NCI-H1105 treated with DMSO at 0.1 percent for 48 hours (cell line): ENCODE measurements at regions not wholly inside any gene's neighbourhood (a gene's known extent, or its start where the extent isn't known, plus 50 kb on each side); places are given as distances from the start of the nearest gene placed in this dataset.
"Not testable (repeated sequence)": the region's sequence is repeated elsewhere in the genome, so short reads cannot be mapped to it uniquely, and the experiment has no call there.

Source experiments
- DNase-seq: peaks from one replicate; lab custom pipeline; 2025; lab: John Stamatoyannopoulos, UW

DNA sequence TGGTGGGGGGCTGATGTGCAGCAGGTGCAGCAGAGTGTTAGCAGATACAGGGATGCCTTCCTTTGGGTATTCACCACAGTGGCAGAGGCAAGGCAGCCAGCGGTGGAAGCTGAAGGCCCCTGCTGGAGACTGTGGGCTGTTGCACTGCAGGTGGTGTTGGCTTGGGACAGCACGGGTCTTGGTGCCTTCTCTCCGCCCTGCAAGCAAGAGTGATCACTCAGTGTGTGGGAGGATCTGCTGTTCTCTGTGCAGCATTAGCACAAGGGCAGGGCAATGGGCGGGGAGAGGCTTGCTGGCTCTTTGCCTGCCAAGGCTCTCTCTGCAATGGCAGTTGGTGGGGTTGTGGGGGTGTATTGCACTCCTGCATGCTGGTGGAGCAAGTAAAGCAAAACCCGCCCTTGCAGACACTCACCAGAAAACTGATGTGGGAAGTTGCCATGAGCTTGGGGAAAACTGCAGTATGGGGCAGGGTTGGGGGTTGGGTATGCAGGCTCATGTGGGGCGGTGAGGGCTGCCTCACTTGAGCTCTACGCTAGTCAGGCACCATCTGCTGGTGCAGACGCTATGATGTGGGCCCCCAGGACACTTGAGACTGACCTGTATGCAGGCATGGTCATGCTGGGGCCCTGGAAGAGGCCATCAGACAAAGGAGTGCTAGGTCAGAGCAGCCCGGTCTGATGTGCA lies 820.8 kb upstream of the GRIA3 start:
- no peak for DNase-seq

DNA sequence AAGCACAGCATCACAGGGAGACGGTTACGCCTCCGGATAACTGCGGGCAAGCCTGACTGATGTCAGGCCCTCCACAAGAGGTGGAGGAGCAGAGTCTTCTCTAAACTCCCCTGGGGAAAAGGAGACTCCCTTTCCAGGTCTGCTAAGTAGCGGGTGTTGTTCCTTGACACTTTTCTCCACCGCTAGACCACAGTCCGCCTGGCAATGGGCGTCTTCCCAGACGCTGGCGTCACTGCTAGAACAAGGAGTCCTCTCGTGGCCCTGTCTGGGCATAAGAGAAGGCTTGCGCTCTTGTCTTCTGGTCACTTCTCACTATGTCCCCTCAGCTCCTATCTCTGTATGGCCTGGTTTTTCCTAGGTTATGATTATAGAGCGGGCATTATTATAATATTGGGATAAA lies 808.5 kb upstream of the GRIA3 start:
- DNase-seq, result not testable (repeated sequence)

GRCh38 chrX:122389005-122389404 lies 795.1 kb upstream of the GRIA3 start:
- DNase-seq, result no peak

DNA sequence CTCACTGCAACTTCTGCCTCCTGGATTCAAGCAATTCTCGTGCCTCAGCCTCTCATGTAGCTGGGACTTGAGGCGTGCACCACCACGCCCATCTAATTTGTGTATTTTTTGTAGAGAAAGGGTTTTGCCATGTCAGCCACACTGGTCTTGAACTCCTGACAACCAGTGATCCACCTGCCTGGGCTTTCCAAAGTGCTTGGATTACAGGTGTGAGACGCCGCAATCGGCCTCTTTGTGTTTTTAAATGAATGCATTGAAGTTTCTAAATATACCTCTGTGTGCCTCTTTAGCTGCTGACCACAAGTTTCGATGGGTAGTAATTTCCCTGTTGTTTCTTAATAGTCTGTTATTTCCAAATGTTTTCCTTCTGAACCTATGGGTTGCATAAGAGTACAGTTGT lies 765.3 kb upstream of the GRIA3 start:
- DNase-seq, result no peak

- no peak for DNase-seq
Observed at GRCh38 chrX:122421434-122422121, 762.5 kb upstream of the GRIA3 start.

DNA sequence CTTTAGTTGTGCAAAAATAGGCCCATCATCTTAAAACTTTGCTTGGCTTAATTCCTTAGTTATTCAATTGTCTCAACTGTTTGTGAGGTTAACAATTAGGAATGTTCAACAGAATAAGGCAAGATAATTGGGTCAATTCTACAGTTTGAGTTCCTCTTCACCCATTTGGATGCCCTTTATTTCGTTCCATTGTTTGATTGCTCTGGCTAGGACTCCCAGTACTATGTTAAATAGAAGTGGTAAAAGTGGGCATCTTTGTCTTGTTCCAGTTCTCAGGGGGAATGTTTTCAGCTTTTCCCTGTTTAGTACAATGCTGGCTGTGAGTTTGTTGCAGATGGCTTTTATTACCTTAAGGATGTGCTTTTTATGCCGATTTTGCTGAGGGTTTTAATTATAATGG lies 761.5 kb upstream of the GRIA3 start:
- no peak for DNase-seq

DNA sequence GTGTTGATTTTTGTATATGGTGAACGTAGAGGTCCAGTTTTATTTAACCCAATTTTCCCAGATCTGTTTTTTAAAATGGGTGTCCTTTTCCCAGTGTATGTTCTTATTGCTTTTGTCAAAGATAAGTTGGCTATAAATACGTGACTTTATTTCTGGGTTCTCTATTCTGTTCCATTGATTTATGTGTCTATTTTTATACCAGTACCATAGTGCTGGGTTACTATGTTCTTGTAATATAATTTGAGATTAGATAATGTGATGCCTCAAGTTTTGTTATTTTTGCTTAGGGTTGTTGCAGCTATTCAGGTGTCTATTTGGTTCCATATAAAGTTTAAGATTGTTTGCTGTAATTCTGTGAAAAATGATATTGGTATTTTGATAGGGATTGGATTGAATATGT lies 749.1 kb upstream of the GRIA3 start:
- no peak for DNase-seq

- DNase-seq, result no peak
Observed at GRCh38 chrX:122439831-122440230, 744.2 kb upstream of the GRIA3 start.

DNA sequence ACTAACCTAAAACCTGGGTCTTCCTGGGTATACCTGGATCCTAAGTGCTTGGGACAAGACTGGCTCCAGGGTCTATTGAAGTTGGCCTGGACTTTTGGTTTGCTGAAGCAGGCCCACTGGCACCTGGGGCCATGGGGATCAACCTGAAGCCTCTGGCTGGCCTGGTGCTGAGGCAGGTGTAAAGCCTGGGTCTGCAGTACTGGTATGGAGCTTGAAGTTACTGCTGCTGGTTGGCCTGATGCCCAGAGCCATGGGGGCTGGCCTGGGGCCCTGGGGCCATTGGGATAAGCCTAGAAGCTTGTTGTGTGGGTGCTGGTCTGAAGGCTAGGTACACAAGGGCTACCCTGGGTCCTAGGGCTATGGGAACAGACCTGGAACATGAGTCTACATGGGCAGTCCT lies 743.2 kb upstream of the GRIA3 start:
- no peak for DNase-seq

- no peak for DNase-seq
Observed at GRCh38 chrX:122441451-122441850, 742.6 kb upstream of the GRIA3 start.

- DNase-seq, result no peak
Observed at GRCh38 chrX:122445466-122445865, 738.6 kb upstream of the GRIA3 start.

DNA sequence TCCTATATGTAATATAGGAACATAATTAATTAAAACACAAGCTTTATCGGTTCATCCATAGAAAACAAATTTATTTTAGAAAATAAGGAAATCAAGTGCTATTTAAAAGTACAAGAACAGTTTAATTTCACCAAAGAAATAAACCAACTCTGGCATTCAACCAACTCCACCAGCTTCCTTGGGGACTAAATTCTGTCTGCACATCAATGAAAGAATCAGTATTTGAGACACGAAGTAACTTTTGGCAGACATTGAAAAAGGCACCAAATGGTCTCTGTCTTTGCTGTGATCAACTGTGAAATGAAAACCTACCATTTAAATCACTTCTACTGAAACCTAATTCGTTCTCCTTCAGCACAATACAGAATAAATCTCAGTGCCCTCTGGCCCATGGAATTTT lies 719.7 kb upstream of the GRIA3 start:
- no peak for DNase-seq

- no peak for DNase-seq
Observed at GRCh38 chrX:122475306-122475705, 708.8 kb upstream of the GRIA3 start.

DNA sequence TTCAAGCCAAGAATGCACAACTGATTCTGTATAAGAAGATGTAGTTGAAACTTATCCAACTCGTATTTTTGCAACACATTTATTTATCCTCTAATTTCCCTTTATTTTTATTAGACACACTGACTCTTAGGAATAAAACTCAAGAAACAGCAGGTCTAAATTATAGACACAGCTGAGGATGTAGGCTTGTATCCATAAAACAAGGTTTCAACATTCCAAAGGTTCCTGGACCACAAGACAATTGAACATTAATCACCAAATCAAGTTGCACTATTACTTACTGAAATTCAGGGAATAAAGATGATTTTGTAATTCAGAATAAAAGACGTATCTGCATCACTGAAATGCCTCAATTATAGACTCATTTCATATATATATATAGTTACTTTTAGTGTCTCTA lies 683.5 kb upstream of the GRIA3 start:
- DNase-seq, result no peak

DNA sequence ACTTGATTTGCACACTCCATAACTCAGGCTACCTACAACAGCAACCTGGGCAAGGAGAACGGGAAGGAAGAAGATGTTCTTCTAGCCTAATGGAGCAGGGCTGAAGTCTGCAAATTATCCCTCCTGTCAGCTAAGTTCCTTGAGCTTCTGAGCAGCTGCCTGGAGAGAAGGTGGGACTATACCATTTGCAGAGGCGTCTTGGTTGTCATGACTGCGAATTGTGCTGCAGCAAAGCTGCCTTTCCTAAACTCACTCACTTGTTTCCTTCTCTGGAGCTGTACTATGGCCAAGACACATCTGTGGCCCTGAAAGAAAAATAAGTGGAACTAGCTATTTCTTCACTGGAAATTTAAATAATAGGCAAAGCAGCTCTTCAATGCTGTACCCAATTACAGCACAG lies 682.4 kb upstream of the GRIA3 start:
- DNase-seq, result no peak

DNA sequence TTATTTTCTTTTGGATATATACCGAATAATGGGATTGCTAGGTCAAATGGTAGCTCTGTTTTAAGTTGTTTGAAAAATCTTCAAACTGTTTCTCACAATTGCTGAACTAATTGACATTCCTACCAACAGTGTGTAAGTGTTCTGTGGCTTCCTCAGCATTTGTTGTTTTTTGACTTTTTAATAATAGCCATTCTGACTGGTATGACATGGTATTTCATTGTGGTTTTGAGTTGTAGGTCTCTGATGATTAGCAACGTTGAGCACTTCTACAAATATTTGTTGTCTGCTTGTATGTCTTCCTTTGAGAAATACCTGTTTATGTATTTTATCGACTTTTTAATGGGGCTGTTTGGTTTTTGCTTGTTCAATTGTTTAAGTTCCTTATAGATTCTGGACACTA lies 680.1 kb upstream of the GRIA3 start:
- peak; percentile 47 for DNase-seq

- DNase-seq, result no peak
Observed at GRCh38 chrX:122512561-122513072, 671.5 kb upstream of the GRIA3 start.

- DNase-seq, result no peak
Observed at GRCh38 chrX:122517786-122518185, 666.3 kb upstream of the GRIA3 start.

DNA sequence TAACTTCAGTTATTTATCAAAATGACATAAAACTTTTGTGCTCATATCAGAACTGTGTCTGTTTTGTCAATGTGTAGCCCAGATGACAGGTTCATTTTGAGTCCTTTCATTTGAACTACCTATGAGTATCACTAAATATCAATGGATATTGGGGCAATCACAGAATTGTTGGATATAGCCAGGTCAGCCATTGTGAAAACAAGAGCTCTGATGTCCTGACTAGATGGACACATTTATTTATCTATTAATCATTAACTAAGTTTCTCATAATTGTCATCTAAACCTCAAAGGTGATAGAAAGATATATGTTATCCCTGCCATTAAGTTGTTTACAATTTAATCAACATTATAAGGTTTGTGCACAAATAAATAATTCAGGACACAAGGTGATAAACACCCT lies 638.3 kb upstream of the GRIA3 start:
- no peak for DNase-seq

DNA sequence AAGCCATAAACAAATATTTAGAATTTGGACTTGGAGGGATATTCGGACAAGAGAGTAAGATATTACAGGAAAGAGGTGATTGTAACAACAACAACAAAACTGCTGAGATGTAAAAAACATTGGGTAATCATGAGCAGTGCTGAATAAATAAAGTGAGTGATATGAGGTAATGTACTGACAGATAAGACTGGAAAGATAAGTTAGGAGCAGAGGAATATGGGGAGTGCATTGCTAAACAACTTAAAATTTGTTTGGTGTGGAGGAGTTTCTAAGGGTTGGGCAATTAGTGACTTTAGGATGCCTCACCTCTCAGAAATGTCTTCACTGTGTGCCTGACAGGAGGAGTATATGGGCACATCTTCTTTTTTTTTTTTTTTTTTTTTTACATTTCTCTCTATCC lies 637.8 kb upstream of the GRIA3 start:
- DNase-seq, result no peak

DNA sequence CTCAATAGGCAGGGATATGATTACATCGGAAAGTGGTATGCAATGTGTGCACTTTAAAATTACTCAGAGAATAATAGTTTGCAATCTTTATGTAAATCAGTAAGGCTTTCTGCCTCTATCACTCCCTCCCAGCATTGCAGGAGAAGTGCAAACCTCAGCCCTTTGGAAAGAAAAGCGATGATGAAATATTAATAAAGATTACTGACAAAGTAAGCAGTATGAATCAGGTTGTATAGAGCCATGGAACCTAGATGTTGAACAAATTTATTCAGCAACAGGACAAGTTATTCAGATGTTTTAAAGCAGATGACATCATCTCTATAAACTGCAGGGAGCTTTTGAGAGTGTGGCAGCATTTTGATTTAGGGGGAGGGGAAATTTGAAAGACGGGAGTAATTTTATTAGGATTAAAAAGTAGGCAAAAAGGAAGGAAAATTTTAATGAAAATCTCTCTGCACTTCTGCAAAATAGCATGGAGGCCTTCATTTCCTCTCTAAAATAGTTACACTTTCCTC lies 631.7 kb upstream of the GRIA3 start:
- DNase-seq, result no peak

DNA sequence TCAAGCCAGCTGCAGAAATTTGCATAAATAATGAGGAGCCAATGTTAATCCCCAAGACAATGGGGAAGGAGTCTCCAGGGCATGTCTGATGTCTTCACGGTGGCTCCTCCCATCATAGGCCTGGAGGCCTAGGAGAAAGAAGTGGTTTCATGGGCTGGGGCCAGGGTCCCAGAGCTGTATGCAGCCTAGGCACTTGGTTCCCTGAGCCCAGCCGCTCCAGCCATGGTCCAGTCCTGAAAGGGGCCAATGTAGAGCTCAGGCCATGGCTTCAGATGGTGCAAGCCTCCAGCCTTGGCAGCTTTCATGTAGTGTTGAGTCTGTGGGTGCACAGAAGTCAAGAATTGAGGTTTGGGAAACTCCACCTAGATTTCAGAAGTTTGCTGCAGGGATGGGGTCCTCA lies 628.2 kb upstream of the GRIA3 start:
- no peak for DNase-seq

GRCh38 chrX:122565952-122566351 lies 618.1 kb upstream of the GRIA3 start:
- no peak for DNase-seq

DNA sequence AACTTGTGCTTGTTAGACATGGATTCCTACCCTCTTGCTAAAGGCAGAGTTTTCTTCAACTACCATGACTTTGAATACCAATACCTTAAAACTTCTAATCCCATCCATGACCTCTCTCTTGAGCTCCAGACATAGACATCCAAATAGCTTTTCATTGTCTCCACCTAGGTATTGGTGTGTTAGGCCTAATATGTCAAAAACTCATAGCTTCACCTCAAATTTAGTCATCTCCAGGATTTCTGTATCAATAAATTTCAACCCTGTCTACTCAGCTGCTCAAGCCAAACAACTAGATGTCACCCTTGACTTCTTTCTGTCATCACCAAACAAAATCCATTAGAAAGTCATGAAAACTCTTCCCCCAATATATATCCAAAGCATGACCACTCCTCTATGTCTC lies 617.7 kb upstream of the GRIA3 start:
- no peak for DNase-seq
